ENCODE measurements at regions not wholly inside any gene's neighbourhood (a gene's known extent, or its start where the extent isn't known, plus 50 kb on each side); places are given as distances from the start of the nearest gene placed in this dataset.

DNA sequence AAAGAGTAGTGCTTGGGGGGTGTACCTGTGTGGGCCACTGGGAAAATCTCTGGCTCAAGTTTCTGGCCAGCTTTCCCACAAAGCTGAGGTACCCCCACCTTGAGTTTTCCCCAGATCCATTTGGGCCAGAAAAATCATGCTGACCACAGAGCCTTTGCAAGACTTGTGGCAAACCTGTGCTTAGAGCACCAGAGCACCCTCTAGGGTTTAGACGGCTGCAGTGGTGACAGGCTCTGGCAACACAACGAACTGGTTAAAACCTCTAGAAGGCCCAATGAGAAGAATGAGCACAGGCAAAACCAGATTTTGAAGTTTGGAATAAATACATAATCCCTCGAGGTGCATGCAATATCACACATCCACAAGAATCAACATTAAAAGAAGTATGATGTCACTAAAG lies 290.7 kb upstream of the FOLH1 start:
- TF ChIP-seq POLR2A (IDR thresholded peaks at IDR 0.05), result no peak
- TF ChIP-seq, protein P1, sequence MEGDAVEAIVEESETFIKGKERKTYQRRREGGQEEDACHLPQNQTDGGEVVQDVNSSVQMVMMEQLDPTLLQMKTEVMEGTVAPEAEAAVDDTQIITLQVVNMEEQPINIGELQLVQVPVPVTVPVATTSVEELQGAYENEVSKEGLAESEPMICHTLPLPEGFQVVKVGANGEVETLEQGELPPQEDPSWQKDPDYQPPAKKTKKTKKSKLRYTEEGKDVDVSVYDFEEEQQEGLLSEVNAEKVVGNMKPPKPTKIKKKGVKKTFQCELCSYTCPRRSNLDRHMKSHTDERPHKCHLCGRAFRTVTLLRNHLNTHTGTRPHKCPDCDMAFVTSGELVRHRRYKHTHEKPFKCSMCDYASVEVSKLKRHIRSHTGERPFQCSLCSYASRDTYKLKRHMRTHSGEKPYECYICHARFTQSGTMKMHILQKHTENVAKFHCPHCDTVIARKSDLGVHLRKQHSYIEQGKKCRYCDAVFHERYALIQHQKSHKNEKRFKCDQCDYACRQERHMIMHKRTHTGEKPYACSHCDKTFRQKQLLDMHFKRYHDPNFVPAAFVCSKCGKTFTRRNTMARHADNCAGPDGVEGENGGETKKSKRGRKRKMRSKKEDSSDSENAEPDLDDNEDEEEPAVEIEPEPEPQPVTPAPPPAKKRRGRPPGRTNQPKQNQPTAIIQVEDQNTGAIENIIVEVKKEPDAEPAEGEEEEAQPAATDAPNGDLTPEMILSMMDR (IDR thresholded peaks at IDR 0.05), result no peak

Measured in testis (tissue), 2 donors.